ENCODE measurements at regions not wholly inside any gene's neighbourhood (a gene's known extent, or its start where the extent isn't known, plus 50 kb on each side); places are given as distances from the start of the nearest gene placed in this dataset.
"Not testable (repeated sequence)": the region's sequence is repeated elsewhere in the genome, so short reads cannot be mapped to it uniquely, and the experiment has no call there.

- Histone ChIP-seq H4K20me1 (ENCODE audit: insufficient read depth, low read length) (no peaks in the 10 kb centered on the region), H3K4me3 (ENCODE audit: insufficient read depth, low read length) (no peak overlapping the region), H3K4me1 (ENCODE audit: insufficient read depth, low read length) (no peaks in the 10 kb centered on the region), H3K27me3 (ENCODE audit: insufficient read depth, low read length) (no peaks in the 10 kb centered on the region), H3K36me3 (ENCODE audit: insufficient read depth, low read length) (no peaks in the 10 kb centered on the region), H2AFZ (ENCODE audit: low read length) (no peak overlapping the region), H3K27ac (ENCODE audit: low read depth, low read length) (no peak overlapping the region), H3K9me3 (ENCODE audit: low read depth, low read length) (no peaks in the 10 kb centered on the region), H3K79me2 (ENCODE audit: insufficient read depth, low read length) (no peaks in the 10 kb centered on the region), H3K4me2 (ENCODE audit: insufficient read depth, low read length) (no peak overlapping the region)
- no peak for DNase-seq (ENCODE audit: insufficient read length, low spot score, missing footprints)
- TF ChIP-seq CTCF (IDR thresholded peaks at IDR 0.05; ENCODE audit: extremely low read depth, low read depth, low read length): no peak
These were observed 377.1 kb upstream of the SFSWAP start for GRCh38 chr12:131333621-131334440.

- Histone ChIP-seq H3K27me3 (ENCODE audit: insufficient read depth, low read length) (no peaks in the 10 kb centered on the region), H3K4me1 (ENCODE audit: insufficient read depth, low read length) (no peaks in the 10 kb centered on the region)
- no peak for DNase-seq (ENCODE audit: insufficient read length, low spot score, missing footprints)
These were observed 376.1 kb upstream of the SFSWAP start for GRCh38 chr12:131334835-131335234.

GRCh38 chr12:131335456-131335855 lies 375.4 kb upstream of the SFSWAP start:
- H3K27me3 ChIP-seq (ENCODE audit: insufficient read depth, low read length): no peaks in the 10 kb centered on the region
- H3K36me3 ChIP-seq (ENCODE audit: insufficient read depth, low read length): no peaks in the 10 kb centered on the region
- no peaks in the 10 kb centered on the region for H3K4me1 ChIP-seq (ENCODE audit: insufficient read depth, low read length)
- H3K9me3 ChIP-seq (ENCODE audit: low read depth, low read length): no peaks in the 10 kb centered on the region
- TF ChIP-seq CTCF (IDR thresholded peaks at IDR 0.05; ENCODE audit: extremely low read depth, low read depth, low read length): no peak
- no peak overlapping the region for H2AFZ ChIP-seq (ENCODE audit: low read length)
- no peak for DNase-seq (ENCODE audit: insufficient read length, low spot score, missing footprints)
- H4K20me1 ChIP-seq (ENCODE audit: insufficient read depth, low read length): no peaks in the 10 kb centered on the region
- no peak overlapping the region for H3K4me2 ChIP-seq (ENCODE audit: insufficient read depth, low read length)
- no peak overlapping the region for H3K4me3 ChIP-seq (ENCODE audit: insufficient read depth, low read length)
- H3K27ac ChIP-seq (ENCODE audit: low read depth, low read length): no peak overlapping the region
- H3K79me2 ChIP-seq (ENCODE audit: insufficient read depth, low read length): no peaks in the 10 kb centered on the region

More at GRCh38 chr12:131334835-131335234, 376.1 kb upstream of the SFSWAP start:
- Histone ChIP-seq H3K79me2 (ENCODE audit: insufficient read depth, low read length) (no peaks in the 10 kb centered on the region), H3K9me3 (ENCODE audit: low read depth, low read length) (no peaks in the 10 kb centered on the region), H3K27ac (ENCODE audit: low read depth, low read length) (no peak overlapping the region), H3K4me2 (ENCODE audit: insufficient read depth, low read length) (no peak overlapping the region), H4K20me1 (ENCODE audit: insufficient read depth, low read length) (no peaks in the 10 kb centered on the region), H3K4me3 (ENCODE audit: insufficient read depth, low read length) (no peak overlapping the region), H2AFZ (ENCODE audit: low read length) (no peak overlapping the region), H3K36me3 (ENCODE audit: insufficient read depth, low read length) (no peaks in the 10 kb centered on the region)
- no peak for TF ChIP-seq CTCF (IDR thresholded peaks at IDR 0.05; ENCODE audit: extremely low read depth, low read depth, low read length)

- not testable (repeated sequence) for DNase-seq (ENCODE audit: insufficient read length, low spot score, missing footprints); H2AFZ ChIP-seq (ENCODE audit: low read length); H3K27me3 ChIP-seq (ENCODE audit: insufficient read depth, low read length); H3K36me3 ChIP-seq (ENCODE audit: insufficient read depth, low read length); H3K4me3 ChIP-seq (ENCODE audit: insufficient read depth, low read length); H3K4me2 ChIP-seq (ENCODE audit: insufficient read depth, low read length); H3K9me3 ChIP-seq (ENCODE audit: low read depth, low read length); H3K27ac ChIP-seq (ENCODE audit: low read depth, low read length); H3K79me2 ChIP-seq (ENCODE audit: insufficient read depth, low read length); H3K4me1 ChIP-seq (ENCODE audit: insufficient read depth, low read length); H4K20me1 ChIP-seq (ENCODE audit: insufficient read depth, low read length)
These were observed 373.0 kb upstream of the SFSWAP start for GRCh38 chr12:131337861-131338260.

All from osteoblast (primary cell).